Cardiac muscle cell (in vitro differentiated cells and primary cell): ENCODE measurements at regions not wholly inside any gene's neighbourhood (a gene's known extent, or its start where the extent isn't known, plus 50 kb on each side); places are given as distances from the start of the nearest gene placed in this dataset.
"Not testable (repeated sequence)": the region's sequence is repeated elsewhere in the genome, so short reads cannot be mapped to it uniquely, and the experiment has no call there.

ENCODE experiments used
- DNase-seq, 2 donors: peaks; one replicate each; pipeline versions ENCODE4 v3.0.0 to v3.0.0-alpha.2; 2010 to 2017; ENCODE audit warnings: low read depth in 1 of 2, low spot score in 1 of 2
- H3K27ac ChIP-seq: fragments of 200-600 bp; sonication (generic); 2 replicates; pipeline ENCODE4 v1.5.1; 2016
- H3K27me3 ChIP-seq: fragments of 200-600 bp; sonication (generic); 2 replicates; pipeline ENCODE4 v1.6.0; 2016; ENCODE audit warnings: control low read depth
- H3K36me3 ChIP-seq: fragments of 200-600 bp; sonication (generic); 2 replicates; pipeline ENCODE4 v1.5.1; 2016; ENCODE audit warnings: control low read depth
- H3K4me1 ChIP-seq: fragments of 200-600 bp; sonication (generic); 2 replicates; pipeline ENCODE4 v1.8.1; 2017; ENCODE audit warnings: low read depth, mild to moderate bottlenecking, mixed run types
- H3K4me3 ChIP-seq: fragments of 200-600 bp; sonication (generic); 2 replicates; pipeline ENCODE4 v1.5.1; 2016; ENCODE audit warnings: mild to moderate bottlenecking
- H3K9me3 ChIP-seq: fragments of 200-600 bp; sonication (generic); 2 replicates; pipeline ENCODE4 v1.5.1; 2017; ENCODE audit warnings: low read depth, mild to moderate bottlenecking, control low read depth
- CTCF ChIP-seq: IDR thresholded peaks from 2 replicates; pipeline ENCODE4 v1.5.1; 2012; ENCODE audit warnings: low read depth, mild to moderate bottlenecking, low read length

- Histone ChIP-seq H3K27ac (no peak overlapping the region), H3K4me3 (no peak overlapping the region)
Observed at GRCh38 chr6:144635051-144635450, 349.9 kb downstream of the UTRN start.

GRCh38 chr6:144636025-144636424, 350.9 kb downstream of the UTRN start:
- H3K4me3 ChIP-seq, H3K27ac ChIP-seq, H3K4me1 ChIP-seq, H3K27me3 ChIP-seq, H3K9me3 ChIP-seq, DNase-seq, H3K36me3 ChIP-seq: not testable (repeated sequence)

More at GRCh38 chr6:144635051-144635450, 349.9 kb downstream of the UTRN start:
- Histone ChIP-seq H3K36me3 (no peaks in the 10 kb centered on the region), H3K4me1 (peaks cover 15% of the 10 kb centered on the region), H3K9me3 (no peaks in the 10 kb centered on the region), H3K27me3 (no peaks in the 10 kb centered on the region)
- DNase-seq = no peak
- no peak for TF ChIP-seq CTCF

DNA sequence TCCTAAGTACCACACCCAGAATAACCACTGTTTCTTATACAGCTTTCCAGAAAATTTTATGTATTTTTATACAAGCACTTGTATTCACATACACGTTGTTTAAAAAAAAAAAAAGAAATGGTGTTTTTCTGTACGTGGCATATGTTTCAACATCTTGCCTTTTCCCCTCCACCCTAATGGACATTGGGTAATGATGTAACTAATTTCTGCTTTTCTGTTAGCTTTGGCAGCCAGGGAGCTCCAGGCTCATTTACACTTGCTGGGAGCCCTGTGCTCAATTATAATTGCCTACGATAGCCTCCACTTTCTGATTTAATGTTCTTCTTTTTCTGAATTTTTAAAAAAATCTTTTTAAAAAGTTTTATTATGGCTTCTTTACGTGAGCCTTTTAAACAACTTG, 352.4 kb downstream of the UTRN start:
- Histone ChIP-seq H3K27ac (no peak overlapping the region), H3K4me3 (no peak overlapping the region), H3K4me1 (peaks cover 6% of the 10 kb centered on the region), H3K27me3 (no peaks in the 10 kb centered on the region), H3K36me3 (no peaks in the 10 kb centered on the region), H3K9me3 (no peaks in the 10 kb centered on the region)
- peak in 1 of 2 donors; percentile 41 for DNase-seq
- no peak for TF ChIP-seq CTCF

- Histone ChIP-seq H3K36me3 (no peaks in the 10 kb centered on the region), H3K4me1 (peaks cover 6% of the 10 kb centered on the region), H3K27me3 (no peaks in the 10 kb centered on the region), H3K9me3 (no peaks in the 10 kb centered on the region), H3K4me3 (no peak overlapping the region), H3K27ac (peak overlapping the region; percentile 40)
- no peak for TF ChIP-seq CTCF
- DNase-seq = peak in 1 of 2 donors; percentile 16
Observed at GRCh38 chr6:144639654-144640053, 354.5 kb downstream of the UTRN start.

GRCh38 chr6:144641286-144641685, 356.2 kb downstream of the UTRN start:
- no peak overlapping the region for H3K27ac ChIP-seq
- TF ChIP-seq CTCF = no peak
- H3K4me1 ChIP-seq = peaks cover 6% of the 10 kb centered on the region
- H3K9me3 ChIP-seq = no peaks in the 10 kb centered on the region
- no peaks in the 10 kb centered on the region for H3K27me3 ChIP-seq
- no peak overlapping the region for H3K4me3 ChIP-seq
- DNase-seq = no peak
- H3K36me3 ChIP-seq = no peaks in the 10 kb centered on the region

GRCh38 chr6:144644776-144645175, 359.6 kb downstream of the UTRN start:
- Histone ChIP-seq H3K9me3 (no peaks in the 10 kb centered on the region), H3K4me3 (no peak overlapping the region), H3K4me1 (no peaks in the 10 kb centered on the region), H3K36me3 (no peaks in the 10 kb centered on the region), H3K27me3 (no peaks in the 10 kb centered on the region), H3K27ac (no peak overlapping the region)
- no peak for TF ChIP-seq CTCF
- DNase-seq = peak in 1 of 2 donors; percentile 85
